Loucy (cell line): ENCODE measurements at regions not wholly inside any gene's neighbourhood (a gene's known extent, or its start where the extent isn't known, plus 50 kb on each side); places are given as distances from the start of the nearest gene placed in this dataset.

Source experiments
- H2AFZ ChIP-seq: fragments of 200-600 bp; sonication (generic); 2 replicates; pipeline ENCODE4 v1.6.0; 2016; ENCODE audit warnings: antibody characterized with exemption, mild to moderate bottlenecking, low read length, moderate library complexity
- H3F3A ChIP-seq: fragments of 200-600 bp; 2 replicates; pipeline ENCODE4 v1.6.0; 2016; ENCODE audit warnings: antibody characterized with exemption, low read depth, mild to moderate bottlenecking
- H3K27me3 ChIP-seq: fragments of 200-600 bp; sonication (generic); 2 replicates; pipeline ENCODE4 v1.6.1; 2014; ENCODE audit warnings: low read length, mild to moderate bottlenecking; ENCODE audit not compliant: insufficient read depth, poor library complexity, severe bottlenecking
- H3K36me3 ChIP-seq: fragments of 200-600 bp; sonication (generic); 2 replicates; pipeline ENCODE4 v1.6.1; 2016; ENCODE audit warnings: low read length; ENCODE audit not compliant: insufficient read depth
- H3K4me1 ChIP-seq: fragments of 200-600 bp; sonication (generic); 2 replicates; pipeline ENCODE4 v1.5.1; 2014; ENCODE audit warnings: low read length, mild to moderate bottlenecking; ENCODE audit not compliant: insufficient read depth, poor library complexity, severe bottlenecking
- H3K4me2 ChIP-seq: fragments of 200-600 bp; sonication (generic); 2 replicates; pipeline ENCODE4 v1.6.0; 2014; ENCODE audit warnings: antibody characterized with exemption, low read length, low read depth, mild to moderate bottlenecking; ENCODE audit not compliant: poor library complexity, severe bottlenecking
- H3K4me3 ChIP-seq: fragments of 200-600 bp; sonication (generic); 2 replicates; pipeline ENCODE4 v1.5.1; 2014; ENCODE audit warnings: low read length, mild to moderate bottlenecking, mixed read lengths; ENCODE audit not compliant: poor library complexity, severe bottlenecking
- H3K79me2 ChIP-seq: fragments of 200-600 bp; sonication (generic); 2 replicates; pipeline ENCODE4 v1.6.1; 2014; ENCODE audit warnings: low read length; ENCODE audit not compliant: insufficient read depth
- H3K9ac ChIP-seq: fragments of 200-600 bp; sonication (generic); 2 replicates; pipeline ENCODE4 v1.6.0; 2014; ENCODE audit warnings: mild to moderate bottlenecking, low read depth, low read length, moderate library complexity; ENCODE audit not compliant: poor library complexity, severe bottlenecking
- H3K9me2 ChIP-seq: fragments of 200-600 bp; sonication (generic); replicated peaks from 2 replicates; pipeline ENCODE4 v1.6.1; 2016; ENCODE audit warnings: low read depth, low read length, mixed read lengths
- H3K9me3 ChIP-seq: fragments of 200-600 bp; sonication (generic); 2 replicates; pipeline ENCODE4 v1.6.1; 2014; ENCODE audit warnings: mild to moderate bottlenecking, antibody characterized with exemption, low read length, low read depth; ENCODE audit not compliant: insufficient read depth
- H4K20me1 ChIP-seq: fragments of 200-600 bp; sonication (generic); 2 replicates; pipeline ENCODE4 v1.6.0; 2014; ENCODE audit warnings: antibody characterized with exemption, low read length, mild to moderate bottlenecking; ENCODE audit not compliant: insufficient read depth, poor library complexity, severe bottlenecking
- CTCF ChIP-seq: fragments of 200-600 bp; sonication (generic); conservative IDR thresholded peaks from 2 replicates; pipeline ENCODE4 v1.5.1; 2014; ENCODE audit warnings: mild to moderate bottlenecking, antibody characterized with exemption, low read length
- EZH2phosphoT487 ChIP-seq: fragments of 200-600 bp; IDR thresholded peaks from 2 replicates; pipeline ENCODE4 v1.6.1; 2018; ENCODE audit warnings: antibody characterized with exemption, mild to moderate bottlenecking, moderate library complexity, borderline replicate concordance

- Histone ChIP-seq H4K20me1 (no peaks in the 10 kb centered on the region), H3K4me1 (no peaks in the 10 kb centered on the region), H3K4me2 (no peak overlapping the region), H3K27me3 (no peaks in the 10 kb centered on the region), H3K9me3 (no peaks in the 10 kb centered on the region), H3K4me3 (no peak overlapping the region), H3K9ac (no peak overlapping the region), H3K9me2 (no peaks in the 10 kb centered on the region), H3K36me3 (no peaks in the 10 kb centered on the region), H3F3A (no peaks in the 10 kb centered on the region), H3K79me2 (no peaks in the 10 kb centered on the region), H2AFZ (no peak overlapping the region)
- TF ChIP-seq EZH2phosphoT487 (no peak), CTCF (no peak)
Observed at GRCh38 chrX:94977986-94978385, 1304.0 kb downstream of the FAM133A start.
